GM18951 (cell line): ENCODE measurements at regions not wholly inside any gene's neighbourhood (a gene's known extent, or its start where the extent isn't known, plus 50 kb on each side); places are given as distances from the start of the nearest gene placed in this dataset.

ENCODE experiments used
- POLR2A ChIP-seq: IDR thresholded peaks from 4 replicates; pipeline ENCODE4 v1.6.1; 2011; ENCODE audit warnings: mild to moderate bottlenecking; ENCODE audit not compliant: insufficient read length, insufficient read depth; ENCODE audit errors: extremely low read depth
- in situ Hi-C: fragments of 300-500 bp; cut with MboI; formaldehyde crosslinking; loops from one replicate; pipeline ENCODE4 v1.12.0; 2022; ENCODE audit warnings: low sequenced_read_pairs, mixed read lengths, inconsistent platforms; ENCODE audit not compliant: unreplicated experiment

GRCh38 chr11:11034476-11034875, 176.6 kb upstream of the ZBED5 start:
- in situ Hi-C loops = loop anchor here (5.0 kb wide), 1 partner anchor 753 kb away; no protein-coding TSS in a partner anchor
- no peak for TF ChIP-seq POLR2A

- in situ Hi-C loops = loop anchor here (5.0 kb wide), 1 partner anchor 755 kb away; no protein-coding TSS in a partner anchor
- TF ChIP-seq POLR2A = no peak
Observed at GRCh38 chr11:11032066-11032465, 174.2 kb upstream of the ZBED5 start.

DNA sequence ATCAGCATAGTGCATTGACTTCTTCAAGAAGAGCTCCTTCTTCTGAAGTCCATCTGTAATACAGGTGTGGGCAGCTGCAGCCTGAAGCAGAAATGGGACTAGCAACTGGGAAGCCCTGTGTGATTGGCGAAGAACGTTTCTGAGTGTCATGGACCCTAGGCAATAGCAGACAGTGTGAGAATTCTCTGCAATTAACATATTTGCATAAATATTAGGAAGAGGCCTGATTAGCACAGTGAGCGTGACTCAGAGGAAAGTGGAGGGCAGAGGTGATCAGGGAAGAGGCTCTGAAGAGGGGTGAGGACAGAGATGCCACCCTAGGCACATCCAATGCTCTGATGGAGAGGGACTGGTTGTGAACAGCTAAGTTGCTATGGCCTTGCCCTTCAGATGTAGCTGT, 171.2 kb upstream of the ZBED5 start:
- in situ Hi-C loops = loop anchor here (10.0 kb wide), 1 partner anchor 94 kb away; no protein-coding TSS in a partner anchor
- TF ChIP-seq POLR2A = no peak

DNA sequence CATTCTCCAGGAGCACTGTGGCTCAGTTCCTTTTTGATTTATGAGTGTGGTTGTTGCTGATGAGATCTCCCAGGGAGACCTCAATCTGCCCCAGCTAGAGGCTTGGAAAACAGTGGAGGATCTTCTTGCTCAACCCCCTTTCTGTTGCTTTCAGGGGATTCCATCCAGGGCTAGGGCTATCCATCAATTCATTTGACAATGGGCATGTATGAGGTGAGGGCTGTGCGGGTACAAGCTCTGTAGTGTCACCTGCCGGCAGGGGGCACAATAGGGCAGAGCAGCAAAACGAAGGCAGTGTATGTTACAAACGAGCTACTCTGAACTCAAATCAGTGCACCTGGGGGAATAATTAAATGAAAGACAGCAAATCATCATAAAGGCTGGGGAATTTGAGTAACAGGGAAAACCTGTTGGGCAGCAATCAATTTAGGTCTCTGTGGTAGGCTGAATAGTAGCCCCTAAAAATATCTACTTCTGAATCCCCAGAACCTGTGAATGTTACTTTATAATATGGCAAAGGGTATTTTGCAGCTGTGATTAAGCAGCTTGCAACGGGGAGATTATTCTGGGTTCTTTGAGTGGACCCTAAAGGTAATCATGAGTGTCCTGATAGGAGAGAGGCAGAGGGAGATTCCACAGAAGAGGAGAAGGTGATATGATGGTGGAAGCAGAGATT, 170.3 kb upstream of the ZBED5 start:
- no peak for TF ChIP-seq POLR2A
- in situ Hi-C loops = loop anchor here (10.0 kb wide), 1 partner anchor 93 kb away; no protein-coding TSS in a partner anchor

GRCh38 chr11:11027288-11027687, 169.4 kb upstream of the ZBED5 start:
- in situ Hi-C loops = loop anchor here (10.0 kb wide), 1 partner anchor 92 kb away; no protein-coding TSS in a partner anchor
- no peak for TF ChIP-seq POLR2A

- in situ Hi-C loops = loop anchor here (10.0 kb wide), 1 partner anchor 90 kb away; no protein-coding TSS in a partner anchor
- no peak for TF ChIP-seq POLR2A
Observed at GRCh38 chr11:11025087-11025486, 167.2 kb upstream of the ZBED5 start.

DNA sequence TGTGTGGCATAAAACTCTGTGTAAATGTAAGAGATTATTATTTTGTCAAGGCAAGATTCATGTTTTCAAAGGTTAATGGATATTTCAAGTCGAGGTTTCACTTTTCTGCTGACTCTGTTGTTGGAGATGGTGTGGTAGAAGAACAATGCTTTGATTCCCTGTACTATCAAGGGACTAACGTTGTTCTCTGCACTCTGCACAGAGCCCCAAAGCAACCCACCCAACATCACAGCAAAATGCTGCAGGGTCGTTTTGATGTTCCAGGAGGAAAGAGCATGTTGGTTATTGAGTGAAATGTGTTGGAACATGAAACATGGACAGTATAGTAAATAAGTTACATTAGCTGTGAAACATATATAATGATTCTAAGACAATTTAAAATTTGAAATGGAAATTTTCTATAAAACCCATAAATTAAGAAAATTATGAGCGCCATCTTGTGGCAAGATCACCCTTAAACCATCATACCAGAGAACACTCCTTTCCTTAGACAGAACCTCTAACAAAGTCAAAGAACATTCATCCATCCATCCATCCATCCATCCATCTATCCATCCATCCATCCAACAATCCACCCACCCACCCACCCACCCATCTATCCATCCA, 164.4 kb upstream of the ZBED5 start:
- no peak for TF ChIP-seq POLR2A
- in situ Hi-C loops = loop anchor here (5.0 to 10.0 kb wide), 2 partner anchors 87 to 225 kb away; no protein-coding TSS in a partner anchor

DNA sequence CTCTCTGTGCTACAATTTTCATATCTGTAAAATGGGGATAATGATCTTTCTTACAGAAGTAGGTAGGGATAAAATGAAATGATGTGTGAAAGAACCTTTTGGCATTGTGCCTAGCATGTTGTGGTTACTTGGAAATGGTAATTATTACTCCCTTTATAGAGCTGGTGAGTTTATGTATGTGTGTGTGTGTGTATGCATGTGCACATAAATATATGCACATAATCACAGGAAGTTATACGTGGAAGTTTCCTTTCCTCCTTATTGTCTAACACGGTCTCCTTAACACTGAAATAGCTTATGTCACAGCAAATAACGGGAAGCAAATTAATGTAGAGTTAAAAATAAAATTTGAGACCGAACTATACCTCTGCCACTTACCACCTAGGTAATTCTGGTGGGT, 163.7 kb upstream of the ZBED5 start:
- no peak for TF ChIP-seq POLR2A
- in situ Hi-C loops = loop anchor here (5.0 to 10.0 kb wide), 2 partner anchors 87 to 224 kb away; no protein-coding TSS in a partner anchor

- in situ Hi-C loops = loop anchor here (5.0 to 10.0 kb wide), 2 partner anchors 86 to 223 kb away; no protein-coding TSS in a partner anchor
- TF ChIP-seq POLR2A = no peak
Observed at GRCh38 chr11:11020747-11021149, 162.9 kb upstream of the ZBED5 start.

GRCh38 chr11:11020219-11020726, 162.4 kb upstream of the ZBED5 start:
- in situ Hi-C loops = loop anchor here (5.0 to 10.0 kb wide), 2 partner anchors 85 to 223 kb away; no protein-coding TSS in a partner anchor
- TF ChIP-seq POLR2A = no peak

DNA sequence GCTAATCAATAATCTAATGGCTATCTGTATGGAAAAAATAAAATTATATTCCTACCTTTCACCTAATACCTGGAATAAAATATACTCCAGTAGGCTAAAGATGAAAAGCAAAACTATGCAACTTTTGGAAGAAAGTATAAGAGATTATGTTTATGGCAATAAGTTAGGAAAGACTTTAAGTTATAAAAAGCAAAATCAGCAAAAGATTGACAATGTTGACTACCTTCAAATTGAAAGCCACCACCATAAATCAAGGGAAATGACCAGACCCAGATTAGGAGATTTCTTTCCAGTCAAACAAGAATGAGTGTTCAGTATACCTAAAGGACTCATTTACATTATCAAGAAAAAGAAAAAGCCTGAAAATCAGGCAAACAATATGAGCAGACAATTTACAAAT, 159.1 kb upstream of the ZBED5 start:
- TF ChIP-seq POLR2A = no peak
- in situ Hi-C loops = no loop called here

DNA sequence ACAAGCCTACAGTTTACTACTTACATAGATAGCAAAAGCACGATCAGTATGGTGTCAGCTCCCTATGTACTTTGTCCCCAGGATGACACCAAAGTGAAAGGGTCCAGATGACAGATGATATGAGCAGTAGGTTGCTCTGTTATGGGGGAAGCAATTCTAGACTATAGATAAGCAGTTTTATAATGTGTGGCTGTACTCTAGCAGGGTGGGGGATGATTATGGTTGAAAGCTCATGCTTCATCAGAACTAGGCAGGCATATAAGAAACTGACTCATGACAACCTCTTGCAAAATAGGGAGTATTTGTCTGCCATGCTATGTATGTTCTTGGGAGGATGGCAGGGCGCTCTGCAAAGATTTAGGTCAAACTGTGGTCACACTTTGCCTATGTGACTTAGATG, 158.2 kb upstream of the ZBED5 start:
- in situ Hi-C loops = no loop called here
- no peak for TF ChIP-seq POLR2A

DNA sequence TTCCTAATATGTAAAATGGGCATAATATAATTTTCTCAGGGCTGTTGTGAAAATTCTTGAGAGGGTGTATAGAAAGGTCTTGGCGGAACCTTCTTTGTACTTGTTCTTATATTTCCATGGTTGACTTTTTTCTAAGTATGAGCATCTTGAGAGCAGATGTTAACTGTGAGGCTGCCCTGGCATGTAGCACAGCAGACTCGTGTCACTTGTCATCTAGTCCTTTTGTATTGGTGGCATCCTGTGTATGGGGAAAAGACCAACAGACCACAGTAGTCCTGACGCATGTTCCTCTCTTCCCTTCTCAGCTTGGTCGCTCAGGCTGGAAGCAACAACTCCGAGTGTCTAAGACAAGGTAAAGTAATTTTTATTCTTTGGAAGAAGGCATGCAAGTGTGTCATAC, 153.8 kb upstream of the ZBED5 start:
- no peak for TF ChIP-seq POLR2A
- in situ Hi-C loops = no loop called here
